Cardiac fibroblast (primary cell): ENCODE measurements at regions not wholly inside any gene's neighbourhood (a gene's known extent, or its start where the extent isn't known, plus 50 kb on each side); places are given as distances from the start of the nearest gene placed in this dataset.

Source experiments
- DNase-seq, 2 donors: peaks; one replicate each; pipeline versions ENCODE4 v3.0.0 to v3.0.0-alpha.2; 2010; ENCODE audit warnings: low read depth in 2 of 2
- H3K4me3 ChIP-seq, 2 donors: replicated peaks in 1 of 2; 1 replicate in 1 of 2; 2 replicates in 1 of 2; pipeline ENCODE4 v1.5.1; 2011; ENCODE audit warnings: low read depth in 2 of 2, low read length in 2 of 2, mild to moderate bottlenecking in 2 of 2, moderate library complexity in 1 of 2
- CTCF ChIP-seq: IDR thresholded peaks from one replicate; pipeline ENCODE4 v1.5.1; 2011; ENCODE audit warnings: low read depth, mild to moderate bottlenecking, low read length, inconsistent platforms

- TF ChIP-seq CTCF: no peak
- H3K4me3 ChIP-seq: no peak overlapping the region
- no peak for DNase-seq
Observed at GRCh38 chr2:66382091-66382490, 52.8 kb upstream of the MEIS1 start.

DNA sequence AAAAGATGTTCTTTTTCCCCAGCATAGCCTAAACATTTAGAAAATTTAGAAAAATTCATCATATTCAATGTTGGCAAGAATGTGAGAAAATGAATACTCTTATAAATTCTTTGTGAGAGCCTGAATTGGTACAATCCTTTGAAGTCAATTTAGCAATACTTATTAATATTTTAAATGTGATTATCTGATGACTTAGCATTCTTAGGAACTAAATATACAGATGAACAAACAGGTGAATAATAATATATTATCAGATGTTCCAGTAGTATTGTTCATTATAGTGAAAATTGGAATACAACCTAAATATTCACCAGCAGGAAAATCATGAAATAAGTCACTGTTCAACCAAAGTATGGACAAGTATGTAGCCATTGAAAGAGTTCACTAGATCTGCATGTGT, 55.5 kb upstream of the MEIS1 start:
- DNase-seq: no peak
- no peak overlapping the region for H3K4me3 ChIP-seq
- TF ChIP-seq CTCF: no peak

DNA sequence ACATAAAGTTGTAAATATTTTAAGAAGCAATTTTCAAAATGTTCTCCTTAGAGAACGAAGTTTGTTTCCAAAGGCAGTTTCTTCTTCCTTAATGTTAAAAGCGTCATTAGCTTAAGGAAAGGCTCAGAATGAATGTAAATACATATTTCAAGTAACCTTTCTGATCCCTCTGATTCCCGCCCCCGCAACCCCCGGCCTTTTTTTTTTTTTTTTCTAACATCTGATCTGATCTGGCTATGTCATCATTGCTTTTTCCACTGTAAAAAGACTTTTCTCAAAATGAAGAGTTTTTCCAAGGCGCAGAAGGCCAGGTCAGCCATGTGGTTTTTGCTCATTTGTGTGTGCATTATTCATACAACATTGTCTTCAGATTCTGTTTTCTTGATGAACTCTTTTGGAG, 57.1 kb upstream of the MEIS1 start:
- TF ChIP-seq CTCF: no peak
- no peak for DNase-seq
- no peak overlapping the region for H3K4me3 ChIP-seq

DNA sequence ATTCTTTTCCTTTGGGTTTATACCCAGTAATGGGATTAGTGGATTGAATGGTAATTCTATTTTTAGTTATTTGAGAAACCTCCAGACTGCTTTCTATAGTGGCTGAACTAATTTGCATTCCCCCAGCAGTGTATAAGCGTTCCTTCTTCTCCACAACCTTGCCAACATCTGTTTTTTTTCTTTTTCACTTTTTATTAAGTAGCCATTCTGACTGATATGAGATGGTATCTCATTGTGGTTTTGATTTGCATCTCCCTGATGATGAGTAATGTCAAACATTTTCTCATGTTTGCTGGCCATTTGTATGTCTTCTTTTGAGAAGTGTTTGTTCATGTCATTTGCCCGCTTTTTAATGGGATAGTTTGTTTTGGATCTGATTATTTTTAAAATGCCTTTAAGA, 64.1 kb upstream of the MEIS1 start:
- H3K4me3 ChIP-seq: no peak overlapping the region
- no peak for TF ChIP-seq CTCF
- no peak for DNase-seq

- no peak for TF ChIP-seq CTCF
- H3K4me3 ChIP-seq: no peak overlapping the region
- DNase-seq: no peak
Observed at GRCh38 chr2:66366619-66367018, 68.3 kb upstream of the MEIS1 start.

- peak; percentile 89 for DNase-seq
- no peak for TF ChIP-seq CTCF
- H3K4me3 ChIP-seq: no peak overlapping the region
Observed at GRCh38 chr2:66364495-66365333, 70.2 kb upstream of the MEIS1 start.

GRCh38 chr2:66362701-66363100, 72.2 kb upstream of the MEIS1 start:
- no peak for TF ChIP-seq CTCF
- H3K4me3 ChIP-seq: no peak overlapping the region
- no peak for DNase-seq
